GM23338 (cell line): ENCODE measurements at regions not wholly inside any gene's neighbourhood (a gene's known extent, or its start where the extent isn't known, plus 50 kb on each side); places are given as distances from the start of the nearest gene placed in this dataset.

Source experiments
- ATAC-seq: fragments of 200-7000 bp; cut with Tn5 transposase; 3 replicates; pipeline ENCODE4 v1.9.1; 2020
- DNase-seq: peaks from one replicate; pipeline ENCODE4 v3.0.0-alpha.2; 2015; ENCODE audit warnings: low spot score
- H2AFZ ChIP-seq: fragments of 200-600 bp; sonication (generic); 2 replicates; pipeline ENCODE4 v1.8.0; 2016; ENCODE audit warnings: antibody characterized with exemption, mild to moderate bottlenecking, moderate library complexity
- H3F3A ChIP-seq: fragments of 200-600 bp; sonication (generic); replicated peaks from 2 replicates; pipeline ENCODE4 v1.8.0; 2017; ENCODE audit warnings: antibody characterized with exemption, mixed run types, low read depth
- H3K27ac ChIP-seq: fragments of 200-600 bp; sonication (generic); 2 replicates; pipeline ENCODE4 v1.6.1; 2016; ENCODE audit warnings: low read depth
- H3K27me3 ChIP-seq: fragments of 200-600 bp; sonication (generic); 2 replicates; pipeline ENCODE4 v1.8.0; 2016; ENCODE audit warnings: mild to moderate bottlenecking, mixed run types, moderate library complexity; ENCODE audit not compliant: insufficient read depth
- H3K36me3 ChIP-seq: fragments of 200-600 bp; sonication (generic); 2 replicates; pipeline ENCODE4 v1.8.0; 2016; ENCODE audit warnings: mild to moderate bottlenecking; ENCODE audit not compliant: insufficient read depth
- H3K4me1 ChIP-seq: fragments of 200-600 bp; sonication (generic); 2 replicates; pipeline ENCODE4 v1.8.0; 2016; ENCODE audit warnings: mild to moderate bottlenecking, moderate library complexity; ENCODE audit not compliant: insufficient read depth
- H3K4me2 ChIP-seq: fragments of 200-600 bp; sonication (generic); 2 replicates; pipeline ENCODE4 v1.7.1; 2017; ENCODE audit warnings: mixed run types
- H3K4me3 ChIP-seq: fragments of 200-600 bp; sonication (generic); 2 replicates; pipeline ENCODE4 v1.6.1; 2016; ENCODE audit warnings: mixed run types
- H3K79me2 ChIP-seq: fragments of 200-600 bp; sonication (generic); replicated peaks from 2 replicates; pipeline ENCODE4 v1.8.0; 2017; ENCODE audit warnings: mild to moderate bottlenecking; ENCODE audit not compliant: insufficient read depth
- H3K9me2 ChIP-seq: fragments of 200-600 bp; sonication (generic); 2 replicates; pipeline ENCODE4 v1.8.0; 2017; ENCODE audit not compliant: insufficient read depth
- H4K20me1 ChIP-seq: fragments of 200-600 bp; sonication (generic); replicated peaks from 2 replicates; pipeline ENCODE4 v1.8.0; 2017; ENCODE audit warnings: mild to moderate bottlenecking; ENCODE audit not compliant: insufficient read depth
- H3K27ac Mint-ChIP-seq: 2 replicates; pipeline ENCODE4 v1.8.0; 2020; ENCODE audit warnings: inconsistent platforms, mild to moderate bottlenecking, moderate library complexity, mixed read lengths
- H3K27me3 Mint-ChIP-seq: 3 replicates; pipeline ENCODE4 v1.8.0; 2022; ENCODE audit warnings: low read depth, mild to moderate bottlenecking, moderate library complexity, mixed read lengths, inconsistent platforms; ENCODE audit not compliant: insufficient read depth, poor library complexity
- H3K36me3 Mint-ChIP-seq: 3 replicates; pipeline ENCODE4 v1.8.0; 2021; ENCODE audit warnings: low read depth, mild to moderate bottlenecking, inconsistent platforms, moderate library complexity, mixed read lengths
- H3K4me1 Mint-ChIP-seq: 3 replicates; pipeline ENCODE4 v1.8.0; 2020; ENCODE audit warnings: mild to moderate bottlenecking, inconsistent platforms, mixed read lengths
- H3K4me3 Mint-ChIP-seq: 3 replicates; pipeline ENCODE4 v1.8.0; 2021; ENCODE audit warnings: moderate library complexity, mild to moderate bottlenecking, inconsistent platforms, mixed read lengths
- H3K9me3 Mint-ChIP-seq: 3 replicates; pipeline ENCODE4 v1.8.0; 2020; ENCODE audit warnings: moderate library complexity, mild to moderate bottlenecking, inconsistent platforms, mixed read lengths
- CREB1 ChIP-seq: fragments of 250-450 bp; sonication (Bioruptor Pico); IDR thresholded peaks from 2 replicates; pipeline ENCODE4 v1.5.0; 2020; ENCODE audit warnings: low read depth, mild to moderate bottlenecking, moderate library complexity
- EZH2 ChIP-seq: fragments of 200-600 bp; sonication (generic); IDR thresholded peaks from one replicate; pipeline ENCODE4 v1.8.0; 2017; ENCODE audit warnings: antibody characterized with exemption, mild to moderate bottlenecking, low read depth; ENCODE audit not compliant: unreplicated experiment
- POLR2AphosphoS5 ChIP-seq: IDR thresholded peaks from 2 replicates; pipeline ENCODE4 v1.6.1; 2016; ENCODE audit warnings: antibody characterized with exemption, low read depth
- STAT1 ChIP-seq: IDR thresholded peaks from one replicate; pipeline ENCODE4 v1.6.1; 2016; ENCODE audit warnings: antibody characterized with exemption; ENCODE audit not compliant: unreplicated experiment
- ZNF331 ChIP-seq: fragments of 250-450 bp; sonication (Bioruptor Pico); IDR thresholded peaks from 2 replicates; pipeline ENCODE4 v1.5.0; 2020; ENCODE audit warnings: low read depth, mild to moderate bottlenecking, moderate library complexity
- TF ChIP-seq, protein P1 (sequence below): fragments of 250-450 bp; sonication (Bioruptor Pico); IDR thresholded peaks from 2 replicates; pipeline ENCODE4 v1.5.0; 2020; ENCODE audit warnings: mild to moderate bottlenecking, moderate library complexity
- TF ChIP-seq, protein P2 (sequence below), 2 experiments: fragments of 200-600 bp in 1 of 2; sonication (generic) in 1 of 2; conservative IDR thresholded peaks; 2 replicates each; pipeline versions ENCODE4 v1.5.1 to v1.6.1; 2016 to 2017; ENCODE audit warnings: antibody characterized with exemption in 2 of 2, low read depth in 2 of 2, mild to moderate bottlenecking in 2 of 2, moderate library complexity in 1 of 2

DNA sequence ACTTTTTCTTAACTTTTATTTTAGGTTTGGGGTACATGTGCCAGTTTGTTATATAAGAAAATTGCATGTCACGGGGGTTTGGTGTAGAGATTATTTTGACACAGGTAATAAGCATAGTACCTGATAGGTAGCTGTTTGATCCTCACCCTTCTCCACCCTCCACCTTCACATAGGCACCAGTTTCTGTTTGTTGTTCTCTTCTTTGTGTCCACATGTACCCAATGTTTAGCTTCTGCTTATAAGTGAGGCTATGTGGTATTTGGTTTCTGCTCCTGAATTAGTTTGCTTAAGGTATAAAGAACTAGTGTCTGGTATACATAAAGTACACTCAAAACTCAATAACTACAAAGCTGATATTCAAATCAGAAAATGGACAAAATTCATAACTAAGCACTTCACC, 654.6 kb upstream of the LINC00305 start (continued):
- TF ChIP-seq, protein P1, sequence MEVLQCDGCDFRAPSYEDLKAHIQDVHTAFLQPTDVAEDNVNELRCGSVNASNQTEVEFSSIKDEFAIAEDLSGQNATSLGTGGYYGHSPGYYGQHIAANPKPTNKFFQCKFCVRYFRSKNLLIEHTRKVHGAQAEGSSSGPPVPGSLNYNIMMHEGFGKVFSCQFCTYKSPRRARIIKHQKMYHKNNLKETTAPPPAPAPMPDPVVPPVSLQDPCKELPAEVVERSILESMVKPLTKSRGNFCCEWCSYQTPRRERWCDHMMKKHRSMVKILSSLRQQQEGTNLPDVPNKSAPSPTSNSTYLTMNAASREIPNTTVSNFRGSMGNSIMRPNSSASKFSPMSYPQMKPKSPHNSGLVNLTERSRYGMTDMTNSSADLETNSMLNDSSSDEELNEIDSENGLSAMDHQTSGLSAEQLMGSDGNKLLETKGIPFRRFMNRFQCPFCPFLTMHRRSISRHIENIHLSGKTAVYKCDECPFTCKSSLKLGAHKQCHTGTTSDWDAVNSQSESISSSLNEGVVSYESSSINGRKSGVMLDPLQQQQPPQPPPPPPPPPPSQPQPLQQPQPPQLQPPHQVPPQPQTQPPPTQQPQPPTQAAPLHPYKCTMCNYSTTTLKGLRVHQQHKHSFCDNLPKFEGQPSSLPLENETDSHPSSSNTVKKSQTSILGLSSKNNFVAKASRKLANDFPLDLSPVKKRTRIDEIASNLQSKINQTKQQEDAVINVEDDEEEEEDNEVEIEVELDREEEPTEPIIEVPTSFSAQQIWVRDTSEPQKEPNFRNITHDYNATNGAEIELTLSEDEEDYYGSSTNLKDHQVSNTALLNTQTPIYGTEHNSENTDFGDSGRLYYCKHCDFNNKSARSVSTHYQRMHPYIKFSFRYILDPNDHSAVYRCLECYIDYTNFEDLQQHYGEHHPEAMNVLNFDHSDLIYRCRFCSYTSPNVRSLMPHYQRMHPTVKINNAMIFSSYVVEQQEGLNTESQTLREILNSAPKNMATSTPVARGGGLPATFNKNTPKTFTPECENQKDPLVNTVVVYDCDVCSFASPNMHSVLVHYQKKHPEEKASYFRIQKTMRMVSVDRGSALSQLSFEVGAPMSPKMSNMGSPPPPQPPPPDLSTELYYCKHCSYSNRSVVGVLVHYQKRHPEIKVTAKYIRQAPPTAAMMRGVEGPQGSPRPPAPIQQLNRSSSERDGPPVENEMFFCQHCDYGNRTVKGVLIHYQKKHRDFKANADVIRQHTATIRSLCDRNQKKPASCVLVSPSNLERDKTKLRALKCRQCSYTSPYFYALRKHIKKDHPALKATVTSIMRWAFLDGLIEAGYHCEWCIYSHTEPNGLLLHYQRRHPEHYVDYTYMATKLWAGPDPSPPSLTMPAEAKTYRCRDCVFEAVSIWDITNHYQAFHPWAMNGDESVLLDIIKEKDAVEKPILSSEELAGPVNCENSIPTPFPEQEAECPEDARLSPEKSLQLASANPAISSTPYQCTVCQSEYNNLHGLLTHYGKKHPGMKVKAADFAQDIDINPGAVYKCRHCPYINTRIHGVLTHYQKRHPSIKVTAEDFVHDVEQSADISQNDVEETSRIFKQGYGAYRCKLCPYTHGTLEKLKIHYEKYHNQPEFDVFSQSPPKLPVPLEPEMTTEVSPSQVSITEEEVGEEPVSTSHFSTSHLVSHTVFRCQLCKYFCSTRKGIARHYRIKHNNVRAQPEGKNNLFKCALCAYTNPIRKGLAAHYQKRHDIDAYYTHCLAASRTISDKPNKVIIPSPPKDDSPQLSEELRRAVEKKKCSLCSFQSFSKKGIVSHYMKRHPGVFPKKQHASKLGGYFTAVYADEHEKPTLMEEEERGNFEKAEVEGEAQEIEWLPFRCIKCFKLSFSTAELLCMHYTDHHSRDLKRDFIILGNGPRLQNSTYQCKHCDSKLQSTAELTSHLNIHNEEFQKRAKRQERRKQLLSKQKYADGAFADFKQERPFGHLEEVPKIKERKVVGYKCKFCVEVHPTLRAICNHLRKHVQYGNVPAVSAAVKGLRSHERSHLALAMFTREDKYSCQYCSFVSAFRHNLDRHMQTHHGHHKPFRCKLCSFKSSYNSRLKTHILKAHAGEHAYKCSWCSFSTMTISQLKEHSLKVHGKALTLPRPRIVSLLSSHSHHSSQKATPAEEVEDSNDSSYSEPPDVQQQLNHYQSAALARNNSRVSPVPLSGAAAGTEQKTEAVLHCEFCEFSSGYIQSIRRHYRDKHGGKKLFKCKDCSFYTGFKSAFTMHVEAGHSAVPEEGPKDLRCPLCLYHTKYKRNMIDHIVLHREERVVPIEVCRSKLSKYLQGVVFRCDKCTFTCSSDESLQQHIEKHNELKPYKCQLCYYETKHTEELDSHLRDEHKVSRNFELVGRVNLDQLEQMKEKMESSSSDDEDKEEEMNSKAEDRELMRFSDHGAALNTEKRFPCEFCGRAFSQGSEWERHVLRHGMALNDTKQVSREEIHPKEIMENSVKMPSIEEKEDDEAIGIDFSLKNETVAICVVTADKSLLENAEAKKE: no peak
- TF ChIP-seq EZH2: no peak
- TF ChIP-seq POLR2AphosphoS5: no peak

GRCh38 chr18:64800151-64800550, 651.3 kb upstream of the LINC00305 start:
- no peaks in the 10 kb centered on the region; the same call in 1 of the 2 replicates for H3K9me2 ChIP-seq
- ATAC-seq (no peak), DNase-seq (no peak)
- Mint-ChIP-seq H3K4me1 (no peaks in the 10 kb centered on the region), H3K4me3 (no peak overlapping the region), H3K9me3 (no peaks in the 10 kb centered on the region), H3K27ac (no peak overlapping the region), H3K27me3 (no peaks in the 10 kb centered on the region), H3K36me3 (no peaks in the 10 kb centered on the region)
- H2AFZ ChIP-seq: no peak overlapping the region
- no peaks in the 10 kb centered on the region for H3K4me1 ChIP-seq
- H3K27me3 ChIP-seq: no peaks in the 10 kb centered on the region
- no peaks in the 10 kb centered on the region for H4K20me1 ChIP-seq
- no peak overlapping the region for H3K27ac ChIP-seq
- no peaks in the 10 kb centered on the region for H3K79me2 ChIP-seq
- no peaks in the 10 kb centered on the region for H3F3A ChIP-seq
- no peak overlapping the region for H3K4me2 ChIP-seq
- H3K36me3 ChIP-seq: no peaks in the 10 kb centered on the region
- H3K4me3 ChIP-seq: no peak overlapping the region
- no peak for TF ChIP-seq ZNF331
- no peak for TF ChIP-seq CREB1
- TF ChIP-seq, protein P2, sequence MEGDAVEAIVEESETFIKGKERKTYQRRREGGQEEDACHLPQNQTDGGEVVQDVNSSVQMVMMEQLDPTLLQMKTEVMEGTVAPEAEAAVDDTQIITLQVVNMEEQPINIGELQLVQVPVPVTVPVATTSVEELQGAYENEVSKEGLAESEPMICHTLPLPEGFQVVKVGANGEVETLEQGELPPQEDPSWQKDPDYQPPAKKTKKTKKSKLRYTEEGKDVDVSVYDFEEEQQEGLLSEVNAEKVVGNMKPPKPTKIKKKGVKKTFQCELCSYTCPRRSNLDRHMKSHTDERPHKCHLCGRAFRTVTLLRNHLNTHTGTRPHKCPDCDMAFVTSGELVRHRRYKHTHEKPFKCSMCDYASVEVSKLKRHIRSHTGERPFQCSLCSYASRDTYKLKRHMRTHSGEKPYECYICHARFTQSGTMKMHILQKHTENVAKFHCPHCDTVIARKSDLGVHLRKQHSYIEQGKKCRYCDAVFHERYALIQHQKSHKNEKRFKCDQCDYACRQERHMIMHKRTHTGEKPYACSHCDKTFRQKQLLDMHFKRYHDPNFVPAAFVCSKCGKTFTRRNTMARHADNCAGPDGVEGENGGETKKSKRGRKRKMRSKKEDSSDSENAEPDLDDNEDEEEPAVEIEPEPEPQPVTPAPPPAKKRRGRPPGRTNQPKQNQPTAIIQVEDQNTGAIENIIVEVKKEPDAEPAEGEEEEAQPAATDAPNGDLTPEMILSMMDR (conservative IDR thresholded peaks at IDR 0.05; ENCODE audit: low read depth in 2 of 2): no peak
- no peak for TF ChIP-seq STAT1
- TF ChIP-seq, protein P1: no peak
